ENCODE measurements at regions not wholly inside any gene's neighbourhood (a gene's known extent, or its start where the extent isn't known, plus 50 kb on each side); places are given as distances from the start of the nearest gene placed in this dataset.
A peak's percentile ranks its signal among the peaks of the same experiment; 100 is the strongest.

GRCh38 chrX:75623535-75623934 lies 100.7 kb upstream of the ZDHHC15 start:
- ChIA-PET POLR2A (no interaction called here), RAD21 (ENCODE audit: low non-redundant PET in 1 of 2, low total read pairs in 2 of 2, uncharacterized antibody in 2 of 2, unreplicated experiment in 2 of 2) (no interaction called here), CTCF (no interaction called here)
- H3K36me3 ChIP-seq (ENCODE audit: control insufficient read depth in 1 of 2, insufficient read depth in 2 of 2, low read length in 2 of 2) = no peaks in the 10 kb centered on the region
- H3K27ac ChIP-seq (ENCODE audit: low read depth, low read length) = no peak overlapping the region
- DNase-seq (ENCODE audit: low read depth, low spot score) (no peak), ATAC-seq (no peak)
- H3K27me3 ChIP-seq (ENCODE audit: insufficient read depth, low read length) = no peaks in the 10 kb centered on the region
- H3K79me2 ChIP-seq (ENCODE audit: insufficient read depth, low read length) = no peaks in the 10 kb centered on the region
- no peaks in the 10 kb centered on the region for H4K20me1 ChIP-seq (ENCODE audit: insufficient read depth)
- no peaks in the 10 kb centered on the region for H3K9me2 ChIP-seq (ENCODE audit: insufficient read depth)
- H3K4me1 ChIP-seq (ENCODE audit: control insufficient read depth in 1 of 2, insufficient read depth in 2 of 2, low read length in 2 of 2) = no peaks in the 10 kb centered on the region
- TF ChIP-seq FOSL1 (IDR thresholded peaks at IDR 0.05; ENCODE audit: low read depth) = no peak
- peak; percentile 4; the same call in 1 of the 2 replicates for TF ChIP-seq RAD21 (IDR thresholded peaks at IDR 0.05; ENCODE audit: low read depth)
- TF ChIP-seq POLR2A (IDR thresholded peaks at IDR 0.05; ENCODE audit: borderline replicate concordance, extremely low read depth, insufficient read depth, insufficient read length) = no peak
- peak in 2 of 3 experiments; percentile 3 to 19; a peak in 1 of 6 replicates for TF ChIP-seq CTCF (IDR thresholded peaks at IDR 0.05 in 2 of 3, conservative IDR thresholded peaks at IDR 0.05 in 1 of 3; ENCODE audit: borderline replicate concordance in 1 of 3, insufficient read depth in 1 of 3, low read depth in 2 of 3, low read length in 2 of 3)
- no peak for TF ChIP-seq EZH2 (IDR thresholded peaks at IDR 0.05)
- H3K4me3 ChIP-seq (replicated peaks in 1 of 2; ENCODE audit: low read depth in 1 of 2, low read length in 2 of 2) = no peak overlapping the region
- H3K9ac ChIP-seq (ENCODE audit: low read length) = no peak overlapping the region
- no peak overlapping the region for H3K4me2 ChIP-seq (ENCODE audit: low read length)
- BruUV-seq (replicated peaks) = no TSS peak
- no peak overlapping the region for H2AFZ ChIP-seq (ENCODE audit: low read depth, low read length, poor library complexity, severe bottlenecking)
- no peaks in the 10 kb centered on the region for H3K9me3 ChIP-seq (ENCODE audit: control insufficient read depth in 1 of 2, insufficient read depth in 1 of 2, low read depth in 1 of 2, low read length in 2 of 2)
- intact Hi-C loops (cut with micrococcal nuclease) = no loop called here

GRCh38 chrX:75609406-75609805 lies 86.6 kb upstream of the ZDHHC15 start:
- H3K27me3 ChIP-seq (ENCODE audit: insufficient read depth, low read length) = no peaks in the 10 kb centered on the region
- BruUV-seq (replicated peaks) = no TSS peak
- intact Hi-C loops (cut with micrococcal nuclease) = loop anchor here (10.0 kb wide), 2 partner anchors 1055 to 1225 kb away; no protein-coding TSS in a partner anchor
- RAD21 ChIA-PET (ENCODE audit: low non-redundant PET in 1 of 2, low total read pairs in 2 of 2, uncharacterized antibody in 2 of 2, unreplicated experiment in 2 of 2) = no interaction called here
- H2AFZ ChIP-seq (ENCODE audit: low read depth, low read length, poor library complexity, severe bottlenecking) = no peak overlapping the region
- no peaks in the 10 kb centered on the region for H3K4me1 ChIP-seq (ENCODE audit: control insufficient read depth in 1 of 2, insufficient read depth in 2 of 2, low read length in 2 of 2)
- no peaks in the 10 kb centered on the region for H3K9me2 ChIP-seq (ENCODE audit: insufficient read depth)
- no peak overlapping the region for H3K27ac ChIP-seq (ENCODE audit: low read depth, low read length)
- POLR2A ChIA-PET = no interaction called here
- DNase-seq (ENCODE audit: low read depth, low spot score) (no peak), ATAC-seq (no peak)
- H4K20me1 ChIP-seq (ENCODE audit: insufficient read depth) = no peaks in the 10 kb centered on the region
- no peaks in the 10 kb centered on the region for H3K79me2 ChIP-seq (ENCODE audit: insufficient read depth, low read length)
- CTCF ChIA-PET = no interaction called here
- no peak overlapping the region for H3K9ac ChIP-seq (ENCODE audit: low read length)
- no peak overlapping the region for H3K4me2 ChIP-seq (ENCODE audit: low read length)
- no peak overlapping the region for H3K4me3 ChIP-seq (replicated peaks in 1 of 2; ENCODE audit: low read depth in 1 of 2, low read length in 2 of 2)
- H3K36me3 ChIP-seq (ENCODE audit: control insufficient read depth in 1 of 2, insufficient read depth in 2 of 2, low read length in 2 of 2) = no peaks in the 10 kb centered on the region
- H3K9me3 ChIP-seq (ENCODE audit: control insufficient read depth in 1 of 2, insufficient read depth in 1 of 2, low read depth in 1 of 2, low read length in 2 of 2) = no peaks in the 10 kb centered on the region
- TF ChIP-seq MAX (IDR thresholded peaks at IDR 0.05) (no peak), TCF7L2 (IDR thresholded peaks at IDR 0.05; ENCODE audit: borderline replicate concordance, extremely low read depth, insufficient read depth, insufficient read length) (no peak), ZFX (IDR thresholded peaks at IDR 0.05) (no peak), EZH2 (IDR thresholded peaks at IDR 0.05) (no peak), ELF1 (IDR thresholded peaks at IDR 0.05; ENCODE audit: borderline replicate concordance, low read depth) (no peak), ZBTB33 (IDR thresholded peaks at IDR 0.05; ENCODE audit: extremely low read depth, insufficient replicate concordance, low read length) (no peak), SIN3A (IDR thresholded peaks at IDR 0.05; ENCODE audit: low read depth) (no peak), CBX3 (IDR thresholded peaks at IDR 0.05; ENCODE audit: low read depth) (no peak), SP1 (IDR thresholded peaks at IDR 0.05; ENCODE audit: low read depth) (no peak), ATF3 (IDR thresholded peaks at IDR 0.05) (no peak), POLR2AphosphoS5 (IDR thresholded peaks at IDR 0.05; ENCODE audit: low read depth, low read length) (no peak), POLR2A (IDR thresholded peaks at IDR 0.05; ENCODE audit: borderline replicate concordance, extremely low read depth, insufficient read depth, insufficient read length) (no peak), RAD21 (IDR thresholded peaks at IDR 0.05; ENCODE audit: low read depth) (no peak), EZH2phosphoT487 (IDR thresholded peaks at IDR 0.05; ENCODE audit: borderline replicate concordance) (no peak), SRF (IDR thresholded peaks at IDR 0.05; ENCODE audit: low read depth) (no peak), FOSL1 (IDR thresholded peaks at IDR 0.05; ENCODE audit: low read depth) (no peak), EGR1 (IDR thresholded peaks at IDR 0.05; ENCODE audit: low read depth) (no peak), ZNF274 (IDR thresholded peaks at IDR 0.05; ENCODE audit: low read depth, low read length) (no peak)

Data from HCT116 (cell line).